GM18511 (cell line): ENCODE measurements at regions not wholly inside any gene's neighbourhood (a gene's known extent, or its start where the extent isn't known, plus 50 kb on each side); places are given as distances from the start of the nearest gene placed in this dataset.

Experiments used
- ATAC-seq: cut with Tn5 transposase; IDR thresholded peaks from one replicate; pipeline ENCODE4 v1.9.1; 2021; ENCODE audit warnings: mild to moderate bottlenecking, moderate library complexity; ENCODE audit not compliant: unreplicated experiment

DNA sequence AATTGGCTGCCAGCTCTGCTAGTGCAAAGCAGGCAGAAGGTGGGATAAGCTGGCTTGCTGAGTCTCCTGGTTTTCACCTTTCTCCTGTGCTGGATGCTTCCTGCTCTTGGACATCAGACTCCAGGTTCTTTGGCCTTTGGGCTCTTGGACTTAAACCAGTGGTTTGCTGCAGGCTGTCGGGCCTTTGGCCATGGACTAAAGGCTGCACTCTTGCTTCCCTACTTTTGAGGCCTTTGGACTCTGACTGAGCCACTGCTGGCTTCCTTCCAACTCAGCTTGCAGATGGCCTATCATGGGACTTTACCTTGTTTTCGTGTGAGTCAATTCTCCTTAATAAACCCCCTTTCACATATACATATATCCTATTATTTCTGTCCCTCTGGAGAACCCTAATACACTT lies 1293.9 kb upstream of the CDH6 start:
- no peak for ATAC-seq

DNA sequence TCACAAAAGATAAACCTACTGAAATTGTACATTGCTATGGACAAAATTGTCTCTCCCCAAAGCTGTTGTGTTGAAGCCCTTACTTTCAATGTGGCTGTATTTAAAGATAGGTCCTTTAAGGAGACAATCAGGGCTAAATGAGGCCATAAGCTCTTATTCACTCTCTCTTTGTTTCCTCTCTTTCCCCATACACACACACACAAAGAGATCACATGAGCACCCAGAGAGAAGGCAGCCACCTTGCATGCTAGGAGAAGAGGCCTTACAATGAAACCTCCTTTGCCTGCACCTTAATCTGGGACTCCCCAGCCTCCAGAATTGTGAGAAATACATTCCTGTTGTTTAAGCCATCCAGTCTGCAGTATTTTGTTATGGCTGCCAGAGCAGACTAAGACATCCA lies 1295.6 kb upstream of the CDH6 start:
- no peak for ATAC-seq

DNA sequence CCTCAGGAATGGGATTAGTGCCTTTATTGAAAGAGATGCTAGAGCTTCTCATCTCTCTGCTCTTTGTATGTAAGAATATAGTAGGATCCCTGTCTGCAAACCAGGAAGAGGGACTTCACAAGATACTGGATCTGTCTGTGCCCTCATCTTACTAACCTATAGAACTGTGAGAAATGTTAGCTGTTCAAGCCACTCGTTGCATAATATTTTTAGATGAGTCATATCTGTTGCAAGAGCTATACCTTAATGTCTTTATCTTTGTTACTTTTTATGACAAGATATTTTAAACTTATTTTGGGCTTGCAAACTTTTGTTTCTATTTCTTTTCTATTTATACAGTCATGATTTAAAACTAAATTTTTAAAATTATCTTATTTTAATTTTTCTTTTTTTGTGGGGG lies 1296.8 kb upstream of the CDH6 start:
- no peak for ATAC-seq

DNA sequence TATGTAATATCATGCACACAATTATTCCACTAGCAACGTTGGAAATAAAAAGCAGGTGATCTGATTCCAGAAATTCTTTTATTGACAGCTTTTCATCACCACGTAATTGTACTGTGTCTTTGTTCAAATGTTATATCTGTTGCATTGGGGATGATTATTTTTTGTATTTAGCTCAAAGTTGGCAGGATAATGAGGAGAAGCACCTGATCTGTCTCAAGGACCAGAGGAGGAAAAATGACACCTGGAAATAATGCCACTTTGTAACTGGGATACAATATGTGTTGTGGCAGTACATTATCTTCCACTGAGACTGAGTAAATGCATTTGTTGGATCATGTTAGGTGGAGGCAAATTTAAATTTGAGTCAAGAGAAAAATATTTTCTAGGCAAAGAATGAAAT lies 1298.8 kb upstream of the CDH6 start:
- no peak for ATAC-seq

DNA sequence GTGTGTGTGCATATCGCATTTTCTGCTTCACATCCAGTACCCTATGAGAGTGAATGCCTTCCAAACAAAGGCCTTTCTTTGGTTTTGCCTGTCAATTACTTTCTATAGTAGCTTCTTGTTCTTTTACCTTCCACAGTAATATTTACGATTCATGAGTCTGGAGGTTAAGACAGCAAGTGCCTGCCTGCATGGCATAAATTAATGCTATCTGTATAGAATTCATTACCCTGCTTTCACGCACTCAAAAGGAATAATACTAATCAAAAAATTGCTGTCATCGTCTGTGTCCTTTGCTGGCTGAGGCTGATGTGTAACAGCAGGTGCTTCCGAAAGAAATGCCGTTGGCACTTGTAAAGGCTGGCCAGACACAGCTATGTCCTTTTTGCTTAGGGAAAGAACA lies 1304.4 kb upstream of the CDH6 start:
- ATAC-seq = no peak

DNA sequence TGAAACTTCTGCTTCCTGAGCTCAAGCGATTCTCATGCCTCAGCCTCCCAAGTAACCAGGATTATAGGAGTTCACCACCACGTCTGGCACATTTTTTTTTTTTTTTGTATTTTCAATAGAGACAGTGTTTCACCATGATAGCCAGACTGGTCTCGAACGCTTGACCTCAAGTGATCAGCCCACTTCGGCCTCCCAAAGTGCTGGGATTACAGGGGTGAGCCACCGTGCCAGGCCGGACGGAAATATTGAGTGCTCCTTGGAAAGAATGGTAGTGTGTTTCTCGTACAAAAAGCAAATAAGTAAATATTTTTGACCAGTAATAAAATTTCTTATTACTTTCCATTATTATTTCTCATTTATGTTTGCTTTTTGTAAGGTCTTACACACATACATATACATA lies 1307.9 kb upstream of the CDH6 start:
- ATAC-seq = no peak

DNA sequence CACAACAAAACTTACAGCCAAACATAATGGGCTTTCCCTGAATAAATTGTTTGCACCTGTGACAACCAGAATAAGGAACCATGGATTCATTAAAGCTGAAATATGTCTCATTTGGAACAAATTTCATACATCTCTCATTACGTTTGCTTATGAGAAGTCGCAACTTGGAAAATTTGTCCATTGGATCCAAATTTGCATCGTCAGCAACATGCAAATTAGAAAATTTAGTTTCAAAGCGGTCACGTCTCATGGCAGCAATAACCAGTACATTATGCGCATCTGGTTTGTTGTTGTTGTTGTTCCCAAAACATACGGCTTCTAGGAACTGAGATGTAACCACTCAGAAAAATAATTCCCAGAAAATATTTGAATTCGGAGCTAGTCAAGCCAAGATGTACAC lies 1311.5 kb upstream of the CDH6 start:
- no peak for ATAC-seq

DNA sequence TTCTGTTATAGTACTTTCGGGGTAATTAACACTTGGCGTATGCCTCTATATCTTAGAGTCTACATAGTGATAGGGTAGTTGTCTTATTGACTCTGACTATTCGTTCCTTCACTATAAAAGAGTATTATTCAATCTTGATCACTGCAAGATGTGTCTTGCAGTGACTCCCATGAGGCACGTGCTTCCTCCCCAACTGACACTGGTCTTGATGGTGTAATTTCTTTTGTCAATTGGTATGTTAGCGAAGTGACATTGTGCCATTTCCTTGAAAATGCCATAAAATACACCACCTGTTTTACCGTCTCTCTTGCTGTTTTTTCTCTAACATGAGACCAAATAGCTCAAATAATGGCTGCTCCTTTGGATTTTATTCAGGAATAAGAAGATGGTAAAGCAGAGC lies 1314.1 kb upstream of the CDH6 start:
- no peak for ATAC-seq

DNA sequence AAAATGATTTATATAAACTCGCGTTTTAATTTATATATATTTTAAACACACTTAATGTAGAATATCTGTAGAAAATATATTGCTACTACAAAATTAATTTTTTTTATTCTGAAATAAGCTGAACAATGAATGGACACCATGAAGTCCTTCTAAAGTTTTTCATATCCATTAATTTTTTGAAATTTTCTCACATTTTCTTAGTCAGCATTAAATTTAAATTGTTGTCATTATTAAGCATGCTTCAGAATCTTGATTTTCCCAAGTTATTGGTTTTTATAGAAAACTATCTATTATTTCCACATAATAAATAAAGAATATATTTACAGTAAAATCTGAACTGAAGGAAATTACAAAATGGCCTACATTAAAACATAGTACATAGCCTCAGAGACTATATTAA lies 1314.9 kb upstream of the CDH6 start:
- no peak for ATAC-seq

DNA sequence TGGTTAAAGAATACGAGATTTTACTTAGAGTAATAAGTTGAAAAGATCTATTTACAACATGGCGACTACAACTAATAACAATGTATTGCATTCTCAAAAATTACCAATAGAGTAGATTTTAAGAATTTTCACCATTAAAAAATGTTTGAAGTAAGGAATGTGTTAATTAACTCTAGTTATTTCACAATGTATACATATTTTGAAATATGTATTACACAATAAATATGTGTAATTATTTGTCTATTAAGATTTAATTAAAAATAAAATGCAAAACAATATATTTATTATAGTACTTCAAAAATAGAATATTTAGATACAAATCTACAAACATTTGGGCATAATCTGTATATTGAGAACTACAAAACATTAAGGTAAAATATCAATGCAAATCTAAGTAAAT lies 1326.3 kb upstream of the CDH6 start:
- ATAC-seq = no peak

DNA sequence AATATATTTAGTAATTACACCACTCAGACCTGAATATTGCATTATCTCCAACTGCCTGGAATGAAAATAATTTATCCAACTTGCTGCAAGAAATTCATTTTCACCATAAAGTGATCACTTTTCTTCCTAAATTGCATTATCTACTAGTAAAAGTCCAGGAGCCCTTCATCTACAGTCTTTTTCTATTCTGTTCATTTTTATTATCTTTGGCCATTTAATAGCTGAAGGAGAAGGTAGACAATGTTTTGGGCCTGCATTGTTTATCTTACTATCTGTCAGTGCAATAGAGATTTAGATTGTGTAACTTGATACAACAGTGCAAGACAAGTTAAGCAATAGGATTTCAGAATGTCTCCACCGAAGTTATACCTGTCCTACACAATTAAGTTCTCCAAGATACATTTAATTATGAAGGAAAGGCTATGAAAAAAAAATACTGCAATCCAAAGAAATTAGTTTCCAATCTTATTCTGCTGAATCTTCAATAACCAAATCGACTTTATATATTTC lies 1339.7 kb upstream of the CDH6 start:
- ATAC-seq = no peak

DNA sequence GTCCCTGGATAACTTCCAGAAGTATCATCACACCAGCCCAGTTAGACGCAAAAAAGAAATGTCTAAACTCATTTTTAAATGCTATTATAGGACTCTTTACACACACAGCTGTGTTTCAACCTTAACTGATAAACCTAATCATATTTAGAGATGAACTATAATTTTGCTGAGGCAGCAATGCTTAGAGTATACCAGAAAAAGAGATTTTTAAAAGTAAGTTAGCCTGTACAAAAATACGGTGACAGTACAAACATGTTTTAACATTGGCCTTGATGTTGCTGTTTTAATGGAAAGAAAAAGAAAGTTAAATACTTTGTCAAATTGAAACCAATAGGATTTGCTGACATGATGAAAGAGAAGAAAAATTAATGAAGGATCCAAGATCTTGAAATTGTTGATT lies 1341.2 kb upstream of the CDH6 start:
- ATAC-seq = no peak

DNA sequence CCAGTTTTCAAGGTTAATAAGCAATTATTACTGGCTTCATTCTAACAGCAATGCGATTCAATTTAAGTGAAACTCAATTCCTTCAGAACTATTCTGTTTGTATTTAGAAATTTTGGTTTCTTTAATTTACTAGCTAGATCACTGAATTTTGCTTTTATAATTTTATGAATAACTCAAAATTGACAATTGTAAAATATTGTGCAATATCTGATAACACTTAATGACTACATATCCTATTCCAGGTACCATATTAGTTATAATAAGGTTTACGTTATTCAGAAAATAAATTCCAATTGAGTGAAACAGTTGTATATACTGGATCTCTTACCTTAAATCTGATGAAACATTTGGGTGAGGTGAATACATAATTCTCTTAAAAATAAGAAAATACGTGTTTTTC lies 1348.3 kb upstream of the CDH6 start:
- ATAC-seq = no peak

DNA sequence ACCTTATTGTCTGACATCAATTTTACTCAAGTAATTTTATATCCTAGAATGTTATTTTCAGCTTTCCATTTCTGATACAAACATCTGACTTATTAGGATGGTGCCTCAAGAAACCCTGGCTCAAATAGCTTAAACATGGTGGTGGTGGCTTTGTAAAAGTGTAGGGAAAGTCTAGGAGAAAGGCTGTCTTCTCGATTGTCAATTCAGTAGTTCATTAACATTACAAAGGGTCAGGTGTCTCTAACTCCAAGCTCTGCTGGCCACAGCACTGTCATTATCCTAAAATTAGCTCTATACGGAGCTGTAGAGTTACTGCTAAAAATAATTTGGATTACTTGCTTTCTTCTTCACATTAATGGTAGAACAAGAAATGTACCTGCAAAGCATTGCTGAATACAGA lies 1360.1 kb upstream of the CDH6 start:
- ATAC-seq = no peak

DNA sequence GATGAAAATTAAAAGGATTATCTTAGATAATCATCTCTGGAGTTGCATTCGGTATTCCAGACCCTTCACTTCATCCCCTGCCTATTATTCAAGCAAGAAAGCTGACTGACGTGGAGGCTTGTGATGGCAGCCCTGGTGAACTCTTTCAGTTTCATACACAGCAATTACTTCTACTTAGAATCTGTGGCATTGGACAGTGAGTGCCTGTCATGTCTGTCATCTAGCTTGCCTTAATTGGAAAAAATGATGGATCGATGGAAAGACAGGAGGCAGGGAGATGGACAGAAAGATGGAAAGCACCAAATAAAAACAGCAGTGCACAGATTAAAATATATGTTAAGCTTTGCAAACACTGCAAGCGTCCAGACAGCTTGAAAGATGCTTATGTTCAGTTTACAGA lies 1371.0 kb upstream of the CDH6 start:
- no peak for ATAC-seq

DNA sequence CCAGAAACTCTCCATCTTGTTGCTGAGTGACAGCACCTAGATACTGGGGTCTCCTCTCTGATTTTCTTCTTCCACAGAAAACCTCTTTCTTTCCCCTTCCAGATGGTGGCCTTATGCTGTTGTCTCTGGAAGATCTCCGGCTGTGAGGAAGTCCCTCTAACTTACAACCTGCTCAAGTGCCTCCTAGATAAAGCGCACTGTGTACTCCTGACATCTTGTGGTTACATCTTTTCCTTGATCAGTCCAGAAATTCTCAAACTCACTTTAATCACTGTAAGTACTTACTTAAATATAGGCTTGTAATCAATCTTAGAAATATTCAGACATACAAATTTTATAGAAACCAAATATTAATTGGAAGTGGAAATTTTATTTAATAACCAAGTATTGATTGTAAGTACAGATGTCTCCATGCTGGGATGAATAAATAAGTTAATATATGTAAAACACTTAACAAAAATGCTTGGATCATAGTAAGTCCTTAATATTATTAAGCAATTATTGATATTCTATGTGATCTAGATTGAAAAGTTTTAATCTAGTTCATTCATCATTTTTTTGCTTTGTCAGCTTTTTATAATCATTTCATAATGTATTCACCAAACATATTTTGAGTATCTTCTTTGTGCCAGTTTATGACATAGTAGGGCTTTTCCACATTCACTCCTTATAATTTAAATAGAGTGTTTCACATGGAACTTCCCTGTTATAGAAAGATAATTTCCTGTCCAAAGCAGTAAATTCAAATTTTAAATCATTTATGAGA lies 1381.4 kb upstream of the CDH6 start:
- ATAC-seq = no peak

DNA sequence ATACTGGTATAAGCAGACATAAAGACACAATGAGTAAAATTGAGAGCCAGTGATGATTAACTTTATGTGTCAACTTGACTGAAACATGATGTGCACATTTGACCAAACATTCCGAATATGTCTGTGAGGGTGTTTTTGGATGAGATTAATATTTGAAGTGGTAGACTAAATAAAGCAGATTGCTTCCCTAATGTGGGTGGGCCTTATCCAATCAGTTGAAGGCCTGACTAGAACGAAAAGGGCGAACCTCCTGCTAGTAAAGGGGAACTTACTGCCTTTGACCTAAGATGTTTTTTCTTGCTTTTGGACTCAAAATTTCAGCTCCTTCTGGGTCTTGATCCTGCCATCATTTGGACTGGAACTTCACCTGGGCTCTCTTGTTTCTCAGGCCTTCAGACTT lies 1387.7 kb upstream of the CDH6 start:
- no peak for ATAC-seq

DNA sequence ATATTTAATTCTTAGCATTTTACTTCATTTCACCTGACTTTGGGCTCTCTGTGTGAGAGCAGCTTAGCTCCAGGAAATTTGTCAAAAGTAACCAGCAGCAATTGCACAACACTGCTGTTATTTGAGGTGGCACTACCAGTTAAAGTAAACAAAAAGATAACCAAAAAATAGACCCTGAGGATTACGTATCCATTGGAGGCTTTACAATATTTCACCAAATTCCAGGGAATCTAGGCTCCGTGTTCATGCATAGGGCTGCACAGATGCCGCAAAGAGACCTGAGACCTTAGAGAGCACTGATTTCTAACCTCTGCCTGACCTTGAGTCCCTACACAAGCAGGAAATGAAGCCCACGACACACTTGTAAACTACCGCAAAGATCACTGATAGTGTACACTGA lies 1392.7 kb upstream of the CDH6 start:
- no peak for ATAC-seq

DNA sequence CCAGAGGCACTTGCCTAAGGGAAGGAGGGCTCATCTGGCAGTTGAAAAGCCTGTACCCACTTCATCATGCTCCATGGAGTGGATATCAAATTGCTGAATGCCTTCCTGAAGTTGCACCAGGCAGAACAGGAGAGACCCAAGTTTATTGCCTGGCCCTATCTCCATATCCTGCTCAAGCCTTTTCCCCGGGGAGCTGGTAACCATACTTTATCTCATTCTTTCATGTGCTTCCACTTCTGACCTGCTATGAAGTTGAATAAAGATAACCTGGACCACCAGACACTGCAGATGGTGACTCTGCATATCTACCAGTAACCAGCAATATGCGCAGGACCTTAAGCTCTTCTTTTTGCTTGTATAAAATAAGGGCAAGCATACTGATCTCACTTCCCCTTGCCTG lies 1397.5 kb upstream of the CDH6 start:
- ATAC-seq = no peak

DNA sequence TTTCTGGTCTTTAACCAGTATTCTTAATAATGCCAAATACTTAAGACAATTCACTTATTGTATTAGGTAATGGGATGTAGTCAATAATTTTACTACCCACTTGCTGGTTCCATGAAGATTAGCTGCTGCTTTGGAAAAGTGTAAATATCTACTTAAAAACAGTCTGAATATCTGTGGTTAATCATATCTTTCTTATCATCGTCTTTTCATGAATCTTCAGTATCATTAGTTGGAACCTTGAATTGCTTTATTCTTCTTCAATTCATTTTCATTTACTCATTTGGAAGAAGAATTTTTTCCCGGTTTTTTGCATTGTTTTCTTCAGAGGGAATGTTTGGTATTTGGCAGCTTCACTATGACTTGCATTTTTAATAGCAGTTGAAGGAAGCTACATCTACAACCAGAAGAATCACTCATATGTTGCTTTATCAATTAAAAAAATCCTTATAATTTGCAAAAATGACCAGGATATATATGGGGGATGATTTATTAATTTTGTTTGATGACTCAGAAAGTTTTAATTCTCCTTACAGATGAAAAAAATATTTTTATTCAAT lies 1398.3 kb upstream of the CDH6 start:
- ATAC-seq = no peak

DNA sequence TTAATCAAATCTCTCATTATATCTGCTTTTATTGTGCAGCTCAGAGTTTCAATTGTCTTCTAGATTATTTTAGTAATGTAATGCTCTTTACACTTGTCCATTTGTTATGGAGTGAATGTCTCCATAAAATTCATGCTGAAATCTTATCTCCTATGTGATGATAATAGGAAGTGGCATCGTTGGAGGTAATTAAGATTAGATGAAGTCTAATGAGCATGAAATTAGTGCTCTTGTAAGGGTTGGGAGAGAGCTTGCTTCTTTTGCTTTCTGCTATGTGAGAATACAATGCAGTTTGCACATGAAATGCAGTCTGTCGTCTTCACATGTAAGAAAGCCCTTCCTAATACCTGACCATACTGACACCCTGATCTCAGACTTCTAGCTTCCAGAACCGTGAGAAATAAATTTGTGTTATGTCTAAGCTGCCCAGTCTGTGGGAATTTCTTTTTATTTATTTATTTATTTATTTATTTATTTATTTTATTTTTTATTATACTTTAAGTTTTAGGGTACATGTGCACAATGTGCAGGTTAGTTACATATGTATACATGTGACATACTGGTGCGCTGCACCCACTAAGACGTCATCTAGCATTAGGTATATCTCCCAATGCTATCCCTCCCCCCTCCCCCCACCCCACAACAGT lies 1399.2 kb upstream of the CDH6 start:
- no peak for ATAC-seq

DNA sequence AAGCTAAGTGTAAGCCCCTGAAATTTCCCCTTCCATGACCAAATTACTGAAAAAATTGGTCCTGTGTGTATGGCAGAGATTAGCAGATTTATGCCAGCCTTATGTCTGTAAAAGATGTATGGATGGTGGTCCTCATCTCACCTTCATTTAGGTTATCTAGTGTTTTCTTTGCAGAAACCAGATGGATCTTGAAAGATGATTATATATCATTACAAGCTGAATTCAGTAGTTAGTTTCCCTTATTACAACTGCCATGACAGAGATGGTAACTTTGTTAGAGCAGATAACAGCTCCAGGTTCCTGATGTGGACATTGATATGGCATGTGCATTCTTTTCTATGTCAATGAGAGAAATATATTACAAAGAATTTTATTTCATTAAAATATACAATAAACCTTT lies 1403.2 kb upstream of the CDH6 start:
- ATAC-seq = no peak
